CD14-positive monocyte (primary cell): ENCODE measurements at regions not wholly inside any gene's neighbourhood (a gene's known extent, or its start where the extent isn't known, plus 50 kb on each side); places are given as distances from the start of the nearest gene placed in this dataset.

Experiments
- DNase-seq, 3 donors: peaks; one replicate each; pipeline ENCODE4 v3.0.0-alpha.2; 2011 to 2022
- H2AFZ ChIP-seq: 2 replicates; pipeline ENCODE4 v1.6.0; 2012; ENCODE audit warnings: mild to moderate bottlenecking, low read depth, low read length, inconsistent platforms; ENCODE audit not compliant: insufficient read depth, poor library complexity, severe bottlenecking
- H3K27ac ChIP-seq, 2 donors: 1 replicate in 1 of 2; 2 replicates in 1 of 2; pipeline ENCODE4 v1.5.1; 2012 to 2013; ENCODE audit warnings: low read length in 2 of 2, control low read depth in 1 of 2, inconsistent platforms in 1 of 2, low read depth in 1 of 2, mild to moderate bottlenecking in 1 of 2
- H3K27me3 ChIP-seq, 2 donors: one replicate each; pipeline versions ENCODE4 v1.6.0 to v1.6.1; 2011 to 2013; ENCODE audit warnings: low read length in 2 of 2; ENCODE audit not compliant: control insufficient read depth in 2 of 2, insufficient read depth in 2 of 2
- H3K36me3 ChIP-seq, 2 donors: replicated peaks in 1 of 2; 1 replicate in 1 of 2; 2 replicates in 1 of 2; pipeline versions ENCODE4 v1.5.1 to v1.6.1; 2012 to 2013; ENCODE audit warnings: low read length in 2 of 2, control low read depth in 1 of 2, inconsistent platforms in 1 of 2, mild to moderate bottlenecking in 1 of 2; ENCODE audit not compliant: insufficient read depth in 2 of 2, control insufficient read depth in 1 of 2
- H3K4me1 ChIP-seq, 2 donors: 1 replicate in 1 of 2; 2 replicates in 1 of 2; pipeline versions ENCODE4 v1.5.1 to v1.6.1; 2012 to 2013; ENCODE audit warnings: low read length in 2 of 2, control low read depth in 1 of 2, inconsistent platforms in 1 of 2, mild to moderate bottlenecking in 1 of 2, moderate library complexity in 1 of 2; ENCODE audit not compliant: insufficient read depth in 2 of 2, control insufficient read depth in 1 of 2
- H3K4me2 ChIP-seq: replicated peaks from 2 replicates; pipeline ENCODE3; 2012; ENCODE audit warnings: low read length, moderate library complexity, mild to moderate bottlenecking; ENCODE audit not compliant: poor library complexity, severe bottlenecking; ENCODE audit errors: extremely low read depth
- H3K4me3 ChIP-seq, 3 experiments: fragments of 200-600 bp in 1 of 3; sonication (generic) in 1 of 3; replicated peaks in 1 of 3; 1 replicate in 2 of 3; 2 replicates in 1 of 3; pipeline ENCODE4 v1.5.1; 2011 to 2013; ENCODE audit warnings: low read length in 3 of 3, mild to moderate bottlenecking in 3 of 3, control low read depth in 2 of 3, low read depth in 2 of 3, inconsistent platforms in 1 of 3, moderate library complexity in 1 of 3
- H3K79me2 ChIP-seq: 2 replicates; pipeline ENCODE4 v1.6.0; 2012; ENCODE audit warnings: mild to moderate bottlenecking, control low read depth, inconsistent platforms, low read length, moderate library complexity; ENCODE audit not compliant: insufficient read depth
- H3K9ac ChIP-seq: 2 replicates; pipeline ENCODE4 v1.6.0; 2017; ENCODE audit warnings: low read length, mild to moderate bottlenecking; ENCODE audit not compliant: insufficient read depth, poor library complexity, severe bottlenecking
- H3K9me3 ChIP-seq, 2 donors: replicated peaks in 1 of 2; 1 replicate in 1 of 2; 2 replicates in 1 of 2; pipeline versions ENCODE4 v1.5.1 to v1.6.1; 2012 to 2013; ENCODE audit warnings: low read length in 2 of 2, control low read depth in 1 of 2; ENCODE audit not compliant: control insufficient read depth in 1 of 2, insufficient read depth in 1 of 2
- H4K20me1 ChIP-seq: 2 replicates; pipeline ENCODE4 v1.6.0; 2012; ENCODE audit warnings: mild to moderate bottlenecking, low read length, control low read depth, moderate library complexity; ENCODE audit not compliant: insufficient read depth
- H3K27ac Mint-ChIP-seq, 7 donors: one replicate each; pipeline ENCODE4 v1.8.0; 2020; ENCODE audit warnings: mild to moderate bottlenecking in 7 of 7, mixed read lengths in 7 of 7, moderate library complexity in 6 of 7, inconsistent platforms in 2 of 7
- H3K27me3 Mint-ChIP-seq, 3 donors: one replicate each; pipeline ENCODE4 v1.8.0; 2021 to 2022; ENCODE audit warnings: low read depth in 3 of 3, mild to moderate bottlenecking in 3 of 3, mixed read lengths in 3 of 3, moderate library complexity in 3 of 3, inconsistent platforms in 1 of 3
- H3K36me3 Mint-ChIP-seq, 2 donors: one replicate each; pipeline ENCODE4 v1.8.0; 2020; ENCODE audit warnings: mixed read lengths in 2 of 2, inconsistent platforms in 1 of 2, mild to moderate bottlenecking in 1 of 2
- H3K4me1 Mint-ChIP-seq: one replicate; pipeline ENCODE4 v1.8.0; 2020; ENCODE audit warnings: mild to moderate bottlenecking, mixed read lengths
- H3K4me3 Mint-ChIP-seq, 2 donors: one replicate each; pipeline ENCODE4 v1.8.0; 2020; ENCODE audit warnings: mild to moderate bottlenecking in 2 of 2, mixed read lengths in 2 of 2, moderate library complexity in 1 of 2
- H3K9me3 Mint-ChIP-seq, 7 donors: one replicate each; pipeline ENCODE4 v1.8.0; 2020 to 2022; ENCODE audit warnings: mixed read lengths in 7 of 7, mild to moderate bottlenecking in 6 of 7, moderate library complexity in 6 of 7, inconsistent platforms in 2 of 7
- CTCF ChIP-seq: fragments of 200-600 bp; IDR thresholded peaks from one replicate; pipeline ENCODE4 v1.8.0; 2022; ENCODE audit warnings: antibody characterized with exemption, mild to moderate bottlenecking
- whole genome bisulfite sequencing: methylation state at CpG from one replicate; pipeline ENCODE4 v1.1.5; 2013; ENCODE audit warnings: missing lambda C conversion rate; ENCODE audit not compliant: insufficient coverage; 5-methylcytosine and 5-hydroxymethylcytosine counted together
- intact Hi-C, 2 donors: fragments of 100-400 bp; cut with micrococcal nuclease; formaldehyde crosslinking; loops; one replicate each; pipeline versions ENCODE4 v1.15.0 to v1.15.1; 2023

GRCh38 chr12:17296882-17297281 lies 690.9 kb upstream of the LMO3 start:
- intact Hi-C loops, result no loop called here
- no peak overlapping the region for H2AFZ ChIP-seq
- H3K4me1 ChIP-seq, result no peaks in the 10 kb centered on the region
- H3K27ac Mint-ChIP-seq, result no peak overlapping the region
- no peak overlapping the region for H3K27ac ChIP-seq
- no peaks in the 10 kb centered on the region for H3K27me3 Mint-ChIP-seq
- no peaks in the 10 kb centered on the region for H3K79me2 ChIP-seq
- no peaks in the 10 kb centered on the region for H3K27me3 ChIP-seq
- H4K20me1 ChIP-seq, result no peaks in the 10 kb centered on the region
- no peak for TF ChIP-seq CTCF
- H3K36me3 ChIP-seq, result no peaks in the 10 kb centered on the region
- H3K9me3 ChIP-seq, result peaks cover 46 to 54% of the 10 kb centered on the region in 2 donors
- WGBS, result 86% methylated on average over 2 of the region's 7 CpGs
- H3K36me3 Mint-ChIP-seq, result no peaks in the 10 kb centered on the region
- peaks cover 24 to 43% (median 33%) of the 10 kb centered on the region in 7 donors for H3K9me3 Mint-ChIP-seq
- H3K4me2 ChIP-seq, result no peak overlapping the region
- H3K9ac ChIP-seq, result no peak overlapping the region
- no peak overlapping the region for H3K4me3 ChIP-seq
- DNase-seq, result no peak
- H3K4me1 Mint-ChIP-seq, result no peaks in the 10 kb centered on the region
- no peak overlapping the region for H3K4me3 Mint-ChIP-seq

GRCh38 chr12:17286874-17287273 lies 680.9 kb upstream of the LMO3 start:
- Histone ChIP-seq H3K36me3 (no peaks in the 10 kb centered on the region), H3K4me1 (no peaks in the 10 kb centered on the region), H3K4me2 (no peak overlapping the region), H3K9me3 (peaks cover 8 to 16% of the 10 kb centered on the region in 2 donors), H3K4me3 (no peak overlapping the region), H3K27ac (no peak overlapping the region), H3K9ac (no peak overlapping the region), H3K79me2 (no peaks in the 10 kb centered on the region), H4K20me1 (no peaks in the 10 kb centered on the region), H3K27me3 (no peaks in the 10 kb centered on the region), H2AFZ (no peak overlapping the region)
- no peaks in the 10 kb centered on the region for H3K36me3 Mint-ChIP-seq
- H3K27me3 Mint-ChIP-seq, result no peaks in the 10 kb centered on the region
- intact Hi-C loops, result no loop called here
- no peak for DNase-seq
- H3K9me3 Mint-ChIP-seq, result peaks cover 0 to 13% (median 4%) of the 10 kb centered on the region in 7 donors
- TF ChIP-seq CTCF, result no peak
- no peak overlapping the region for H3K4me3 Mint-ChIP-seq
- no CpG with 5 or more reads among the region's 1 CpG for WGBS
- H3K27ac Mint-ChIP-seq, result no peak overlapping the region
- no peaks in the 10 kb centered on the region for H3K4me1 Mint-ChIP-seq
